GM12878 (cell line): ENCODE measurements at regions not wholly inside any gene's neighbourhood (a gene's known extent, or its start where the extent isn't known, plus 50 kb on each side); places are given as distances from the start of the nearest gene placed in this dataset.

Source experiments
- ATAC-seq: fragments of 200-7000 bp; cut with Tn5 transposase; 3 replicates; pipeline ENCODE4 v1.9.1; 2020; ENCODE audit warnings: mild to moderate bottlenecking, moderate library complexity
- BruUV-seq: library from RNA; stranded (reverse); fragments of 400-500 nt; replicated peaks from 2 replicates; lab custom pipeline; 2021; lab: Mats Ljungman, UMichigan
- CTCF ChIA-PET: fragments of 300-600 bp; sonication (Branson Sonifier 250); formaldehyde crosslinking; extraction: SDS; loops from one replicate; lab custom pipeline; 2021; ENCODE audit warnings: inconsistent platforms; lab: Yijun Ruan, JAX
- POLR2A ChIA-PET: fragments of 350-600 bp; formaldehyde crosslinking; extraction: SDS; loops from one replicate; lab custom pipeline; 2021; ENCODE audit warnings: inconsistent platforms; lab: Charles Lee
- RAD21 ChIA-PET: fragments of 300-600 bp; sonication (Branson Sonifier 250); formaldehyde crosslinking; loops from one replicate; lab custom pipeline; 2023; ENCODE audit warnings: antibody characterized with exemption; ENCODE audit not compliant: unreplicated experiment; lab: Charles Lee
- SMC1A ChIA-PET: fragments of 300-600 bp; sonication (Branson Sonifier 250); formaldehyde crosslinking; loops from one replicate; lab custom pipeline; 2023; ENCODE audit not compliant: unreplicated experiment, uncharacterized antibody; lab: Charles Lee
- DNase-seq: peaks from one replicate; pipeline ENCODE4 v3.0.0-alpha.2; 2011; ENCODE audit warnings: low read depth, low spot score
- FAIRE-seq: peaks from 3 replicates; lab custom pipeline; 2011; peaks lifted over from hg19 to GRCh38; lab: Jason Lieb, UNC
- H2AFZ ChIP-seq: 2 replicates; pipeline ENCODE4 v1.6.0; 2011; ENCODE audit warnings: low read depth, low read length, control low read depth; ENCODE audit not compliant: control insufficient read depth
- H3K27ac ChIP-seq: 2 replicates; pipeline ENCODE4 v1.5.1; 2011; ENCODE audit warnings: control low read depth; ENCODE audit not compliant: control insufficient read depth, insufficient read depth
- H3K27me3 ChIP-seq, 2 experiments: replicated peaks in 1 of 2; 2 replicates each; pipeline versions ENCODE4 v1.6.0 to v1.6.1; 2011; ENCODE audit warnings: low read length in 1 of 2; ENCODE audit not compliant: control insufficient read depth in 2 of 2, insufficient read depth in 2 of 2
- H3K36me3 ChIP-seq, 2 experiments: 2 replicates each; pipeline ENCODE4 v1.5.1; 2011; ENCODE audit warnings: low read length in 1 of 2; ENCODE audit not compliant: control insufficient read depth in 2 of 2, insufficient read depth in 2 of 2
- H3K4me1 ChIP-seq: 2 replicates; pipeline ENCODE4 v1.6.1; 2011; ENCODE audit warnings: mild to moderate bottlenecking, low read length, moderate library complexity, mixed read lengths; ENCODE audit not compliant: control insufficient read depth, insufficient read depth
- H3K4me2 ChIP-seq: 2 replicates; pipeline ENCODE4 v1.6.0; 2011; ENCODE audit warnings: control low read depth; ENCODE audit not compliant: control insufficient read depth, insufficient read depth
- H3K4me3 ChIP-seq: fragments of 200-600 bp; sonication (generic); 2 replicates; pipeline ENCODE4 v1.5.1; 2016
- H3K79me2 ChIP-seq: 2 replicates; pipeline ENCODE4 v1.6.0; 2011; ENCODE audit warnings: low read length; ENCODE audit not compliant: control insufficient read depth, insufficient read depth
- H3K9ac ChIP-seq: 2 replicates; pipeline ENCODE4 v1.8.0; 2011; ENCODE audit warnings: low read length, control low read depth, mixed read lengths; ENCODE audit not compliant: control insufficient read depth, insufficient read depth
- H3K9me3 ChIP-seq: replicated peaks from 3 replicates; pipeline ENCODE4 v1.5.1; 2011; ENCODE audit warnings: mild to moderate bottlenecking, low read length; ENCODE audit not compliant: control insufficient read depth, insufficient read depth
- H4K20me1 ChIP-seq: 2 replicates; pipeline ENCODE4 v1.6.0; 2011; ENCODE audit not compliant: control insufficient read depth, insufficient read depth
- ASH2L ChIP-seq: fragments of 300-600, 200-600 bp; sonication (generic); IDR thresholded peaks from 2 replicates; pipeline ENCODE4 v1.6.1; 2017; ENCODE audit warnings: low read depth, mild to moderate bottlenecking, borderline replicate concordance
- ATF2 ChIP-seq: IDR thresholded peaks from 2 replicates; pipeline ENCODE4 v1.6.1; 2012; ENCODE audit warnings: low read length, inconsistent platforms
- ATF7 ChIP-seq: fragments of 450-650 bp; IDR thresholded peaks from 2 replicates; pipeline ENCODE4 v1.6.1; 2016; ENCODE audit warnings: low read depth, mild to moderate bottlenecking
- CBFB ChIP-seq: IDR thresholded peaks from 2 replicates; pipeline ENCODE4 v1.6.1; 2016; ENCODE audit warnings: antibody characterized with exemption, low read depth
- CEBPZ ChIP-seq: fragments of 150-350 bp; IDR thresholded peaks from 2 replicates; pipeline ENCODE4 v1.6.1; 2016; ENCODE audit warnings: low read depth, low read length
- EP300 ChIP-seq, 2 experiments: fragments of 150-350 bp in 1 of 2; IDR thresholded peaks; 2 replicates each; pipeline ENCODE4 v1.6.1; 2011 to 2012; ENCODE audit warnings: low read depth in 2 of 2, low read length in 2 of 2, borderline replicate concordance in 1 of 2, improper control_type of control experiment in 1 of 2, inconsistent platforms in 1 of 2; ENCODE audit not compliant: control insufficient read depth in 1 of 2
- FOXM1 ChIP-seq: IDR thresholded peaks from 2 replicates; pipeline ENCODE4 v1.6.1; 2012; ENCODE audit warnings: low read depth, mild to moderate bottlenecking, inconsistent platforms, low read length, moderate library complexity
- LARP7 ChIP-seq: fragments of 450-650 bp; IDR thresholded peaks from 2 replicates; pipeline ENCODE4 v1.6.1; 2017; ENCODE audit warnings: mild to moderate bottlenecking
- MTA3 ChIP-seq: IDR thresholded peaks from 2 replicates; pipeline ENCODE4 v1.6.1; 2012; ENCODE audit warnings: low read length, inconsistent platforms, borderline replicate concordance
- RFX5 ChIP-seq: IDR thresholded peaks from 2 replicates; pipeline ENCODE4 v1.6.1; 2011; ENCODE audit warnings: low read depth, low read length, improper control_type of control experiment
- SIN3A ChIP-seq: IDR thresholded peaks from 2 replicates; pipeline ENCODE4 v1.6.1; 2012; ENCODE audit warnings: low read depth, low read length, improper control_type of control experiment
- SKIL ChIP-seq: fragments of 450-650 bp; IDR thresholded peaks from 2 replicates; pipeline ENCODE4 v1.6.1; 2017; ENCODE audit warnings: mild to moderate bottlenecking, low read depth, inconsistent platforms; ENCODE audit not compliant: poor library complexity, severe bottlenecking
- TAF1 ChIP-seq: IDR thresholded peaks from 2 replicates; pipeline ENCODE4 v1.6.1; 2011; ENCODE audit warnings: mild to moderate bottlenecking, low read depth, low read length, borderline replicate concordance
- TCF12 ChIP-seq: IDR thresholded peaks from 2 replicates; pipeline ENCODE4 v1.6.1; 2011; ENCODE audit warnings: low read depth, mild to moderate bottlenecking, low read length
- USF1 ChIP-seq: IDR thresholded peaks from 2 replicates; pipeline ENCODE4 v1.6.1; 2011; ENCODE audit warnings: borderline replicate concordance, low read depth, mild to moderate bottlenecking, moderate library complexity, mixed read lengths, low read length; ENCODE audit not compliant: insufficient read depth; ENCODE audit errors: extremely low read length
- ZNF384 ChIP-seq: IDR thresholded peaks from 2 replicates; pipeline ENCODE4 v1.6.1; 2012; ENCODE audit warnings: low read depth, mild to moderate bottlenecking, low read length, improper control_type of control experiment, borderline replicate concordance
- whole genome bisulfite sequencing: methylation state at CpG from one replicate; pipeline ENCODE4 v1.1.6; 2016; ENCODE audit warnings: low lambda C conversion rate; ENCODE audit not compliant: insufficient replicate concordance, insufficient coverage; ENCODE audit errors: missing lambda C conversion rate; 5-methylcytosine and 5-hydroxymethylcytosine counted together
- in situ Hi-C: fragments of 300-500 bp; cut with MboI; formaldehyde crosslinking; loops from 9 replicates; pipeline ENCODE4 v1.14.3; 2018; ENCODE audit warnings: mixed read lengths
- intact Hi-C: fragments of 100-400 bp; cut with micrococcal nuclease; formaldehyde crosslinking; loops from one replicate; pipeline ENCODE4 v1.14.2; 2022; ENCODE audit not compliant: unreplicated experiment

- BruUV-seq, result no TSS peak
- POLR2A ChIA-PET, result no interaction called here
- Histone ChIP-seq H4K20me1 (no peaks in the 10 kb centered on the region), H3K4me2 (no peak overlapping the region), H3K4me1 (no peaks in the 10 kb centered on the region), H3K36me3 (no peaks in the 10 kb centered on the region), H3K4me3 (no peak overlapping the region), H2AFZ (no peak overlapping the region), H3K79me2 (no peaks in the 10 kb centered on the region), H3K27me3 (no peaks in the 10 kb centered on the region), H3K27ac (no peak overlapping the region), H3K9me3 (no peaks in the 10 kb centered on the region), H3K9ac (no peak overlapping the region)
- RAD21 ChIA-PET, result no interaction called here
- WGBS, result 6% methylated on average over 1 of the region's 1 CpG
- DNase-seq, result no peak
- no peak for FAIRE-seq
- in situ Hi-C loops, result no loop called here
- SMC1A ChIA-PET, result interaction anchor here (1.1 kb wide), 1 partner anchor 59 kb away, joined by 3 read pairs; no protein-coding TSS in a partner anchor
- ATAC-seq, result no peak
- intact Hi-C loops, result no loop called here
- CTCF ChIA-PET, result no interaction called here
- no peak for TF ChIP-seq USF1
- TF ChIP-seq SKIL, result no peak
- TF ChIP-seq CEBPZ, result no peak
- no peak for TF ChIP-seq TAF1
- no peak for TF ChIP-seq ATF2
- no peak for TF ChIP-seq ASH2L
- no peak for TF ChIP-seq FOXM1
- TF ChIP-seq ATF7, result no peak
- no peak for TF ChIP-seq SIN3A
- no peak for TF ChIP-seq RFX5
- no peak for TF ChIP-seq TCF12
- no peak for TF ChIP-seq MTA3
- TF ChIP-seq CBFB, result no peak
- TF ChIP-seq ZNF384, result no peak
- no peak for TF ChIP-seq LARP7
- TF ChIP-seq EP300 (IDR thresholded peaks at IDR 0.05; ENCODE audit: borderline replicate concordance in 1 of 2, control insufficient read depth in 1 of 2, low read depth in 2 of 2, low read length in 2 of 2), result no peak
Observed at GRCh38 chr14:37991027-37991426, 216.7 kb upstream of the SSTR1 start.
